ENCODE measurements at regions not wholly inside any gene's neighbourhood (a gene's known extent, or its start where the extent isn't known, plus 50 kb on each side); places are given as distances from the start of the nearest gene placed in this dataset.

GRCh38 chr17:77590951-77591735, 367.4 kb upstream of the TNRC6C start:
- ChIA-PET POLR2A (ENCODE audit: partially characterized antibody) (interaction anchor here (0.6 to 1.2 kb wide), 2 partner anchors 10 to 12 kb away, joined by 3 read pairs; no protein-coding TSS in a partner anchor), CTCF (ENCODE audit: partially characterized antibody) (interaction anchor here (0.8 to 1.9 kb wide), 4 partner anchors 11 to 150 kb away, joined by 3 to 7 read pairs (median 4); no protein-coding TSS in a partner anchor)
- no peak overlapping the region for H4K91ac ChIP-seq (replicated peaks; ENCODE audit: insufficient read length, low read length)

More at GRCh38 chr17:77590951-77591735, 367.4 kb upstream of the TNRC6C start:
- Histone ChIP-seq H3K27me3 (replicated peaks in 1 of 4; ENCODE audit: control insufficient read depth in 3 of 4, extremely low read depth in 1 of 4, insufficient read depth in 3 of 4, low read length in 3 of 4) (no peaks in the 10 kb centered on the region), H3K9ac (replicated peaks in 1 of 4; ENCODE audit: extremely low read depth in 1 of 4, low read depth in 3 of 4, low read length in 3 of 4) (no peak overlapping the region), H2AK5ac (ENCODE audit: low read depth, low read length) (no peak overlapping the region), H3K18ac (ENCODE audit: extremely low read depth, low read length) (no peak overlapping the region), H3K4ac (replicated peaks; ENCODE audit: insufficient read length, low read depth, low read length) (no peak overlapping the region), H3K23ac (ENCODE audit: insufficient read length) (no peak overlapping the region), H2BK12ac (ENCODE audit: low read depth, low read length) (no peak overlapping the region), H3K4me1 (replicated peaks in 1 of 4; ENCODE audit: control insufficient read depth in 3 of 4, insufficient read depth in 4 of 4, low read length in 3 of 4) (no peaks in the 10 kb centered on the region; a peak in 1 of 7 replicates), H2BK5ac (ENCODE audit: low read depth, low read length) (no peak overlapping the region), H2BK20ac (ENCODE audit: low read length) (no peak overlapping the region), H3K4me3 (ENCODE audit: extremely low read depth in 1 of 4, insufficient read depth in 2 of 4, low read depth in 3 of 4, low read length in 4 of 4) (no peak overlapping the region), H4K8ac (ENCODE audit: extremely low read depth, insufficient read depth, low read length) (no peak overlapping the region), H3K79me1 (ENCODE audit: low read depth, low read length) (no peaks in the 10 kb centered on the region), H3K56ac (replicated peaks; ENCODE audit: insufficient read length, low read depth, low read length) (no peak overlapping the region), H3K27ac (ENCODE audit: low read depth, low read length) (no peak overlapping the region), H2BK15ac (ENCODE audit: low read length) (no peak overlapping the region), H3K79me2 (ENCODE audit: control insufficient read depth in 1 of 2, insufficient read depth in 2 of 2, low read length in 2 of 2) (no peaks in the 10 kb centered on the region), H4K20me1 (replicated peaks in 1 of 2; ENCODE audit: control insufficient read depth in 1 of 2, insufficient read depth in 2 of 2, low read length in 2 of 2) (no peaks in the 10 kb centered on the region), H3K36me3 (ENCODE audit: control insufficient read depth in 2 of 4, insufficient read depth in 4 of 4, low read length in 3 of 4) (no peaks in the 10 kb centered on the region), H3K14ac (ENCODE audit: insufficient read length) (no peak overlapping the region), H2AFZ (ENCODE audit: low read length) (no peak overlapping the region), H3K23me2 (ENCODE audit: low read depth, low read length) (no peaks in the 10 kb centered on the region), H2BK120ac (replicated peaks; ENCODE audit: low read depth, low read length) (no peak overlapping the region), H3K9me3 (ENCODE audit: insufficient read depth in 2 of 2, low read depth in 1 of 2, low read length in 1 of 2) (no peaks in the 10 kb centered on the region), H3K4me2 (ENCODE audit: insufficient read depth in 1 of 2, low read depth in 2 of 2, low read length in 2 of 2) (no peak overlapping the region), H4K5ac (ENCODE audit: insufficient read length, low read depth, low read length) (no peak overlapping the region)
- WGBS, 2 experiments (ENCODE audit: extremely low coverage in 1 of 2, insufficient coverage in 1 of 2, insufficient read length in 1 of 2, insufficient replicate concordance in 2 of 2, low coverage in 1 of 2, low lambda C conversion rate in 2 of 2, missing lambda C conversion rate in 1 of 2): 92% methylated on average over 16 of the region's 16 CpGs; no CpG with 5 or more reads in 1 of the 2 experiments
- DNase-seq (ENCODE audit: low read depth in 1 of 2, low spot score in 2 of 2): no peak
- no peak for FAIRE-seq
- TF ChIP-seq POLR2A (IDR thresholded peaks at IDR 0.05; ENCODE audit: control extremely low read depth in 1 of 2, low read depth in 2 of 2, low read length in 2 of 2) (no peak), KDM4A (IDR thresholded peaks at IDR 0.05; ENCODE audit: low read depth, low read length, severe bottlenecking) (no peak), SP2 (IDR thresholded peaks at IDR 0.05; ENCODE audit: low read length) (no peak), SP1 (IDR thresholded peaks at IDR 0.05; ENCODE audit: low read depth, low read length) (no peak), CTCF (IDR thresholded peaks at IDR 0.05; ENCODE audit: control extremely low read depth in 1 of 3, insufficient read depth in 1 of 3, low read depth in 1 of 3, low read length in 3 of 3) (no peak), ASH2L (IDR thresholded peaks at IDR 0.05; ENCODE audit: low read length) (no peak), EZH2 (IDR thresholded peaks at IDR 0.05; ENCODE audit: low read depth, low read length, severe bottlenecking) (no peak)
